GM12878 (cell line): ENCODE measurements at regions not wholly inside any gene's neighbourhood (a gene's known extent, or its start where the extent isn't known, plus 50 kb on each side); places are given as distances from the start of the nearest gene placed in this dataset.

Experiments used
- ATAC-seq: fragments of 200-7000 bp; cut with Tn5 transposase; 3 replicates; pipeline ENCODE4 v1.9.1; 2020; ENCODE audit warnings: mild to moderate bottlenecking, moderate library complexity
- BruUV-seq: library from RNA; stranded (reverse); fragments of 400-500 nt; replicated peaks from 2 replicates; lab custom pipeline; 2021; lab: Mats Ljungman, UMichigan
- CTCF ChIA-PET: fragments of 300-600 bp; sonication (Branson Sonifier 250); formaldehyde crosslinking; extraction: SDS; loops from one replicate; lab custom pipeline; 2021; ENCODE audit warnings: inconsistent platforms; lab: Yijun Ruan, JAX
- POLR2A ChIA-PET: fragments of 350-600 bp; formaldehyde crosslinking; extraction: SDS; loops from one replicate; lab custom pipeline; 2021; ENCODE audit warnings: inconsistent platforms; lab: Charles Lee
- RAD21 ChIA-PET: fragments of 300-600 bp; sonication (Branson Sonifier 250); formaldehyde crosslinking; loops from one replicate; lab custom pipeline; 2023; ENCODE audit warnings: antibody characterized with exemption; ENCODE audit not compliant: unreplicated experiment; lab: Charles Lee
- SMC1A ChIA-PET: fragments of 300-600 bp; sonication (Branson Sonifier 250); formaldehyde crosslinking; loops from one replicate; lab custom pipeline; 2023; ENCODE audit not compliant: unreplicated experiment, uncharacterized antibody; lab: Charles Lee
- DNase-seq: peaks from one replicate; pipeline ENCODE4 v3.0.0-alpha.2; 2011; ENCODE audit warnings: low read depth, low spot score
- FAIRE-seq: peaks from 3 replicates; lab custom pipeline; 2011; peaks lifted over from hg19 to GRCh38; lab: Jason Lieb, UNC
- H2AFZ ChIP-seq: 2 replicates; pipeline ENCODE4 v1.6.0; 2011; ENCODE audit warnings: low read depth, low read length, control low read depth; ENCODE audit not compliant: control insufficient read depth
- H3K27ac ChIP-seq: 2 replicates; pipeline ENCODE4 v1.5.1; 2011; ENCODE audit warnings: control low read depth; ENCODE audit not compliant: control insufficient read depth, insufficient read depth
- H3K27me3 ChIP-seq, 2 experiments: replicated peaks in 1 of 2; 2 replicates each; pipeline versions ENCODE4 v1.6.0 to v1.6.1; 2011; ENCODE audit warnings: low read length in 1 of 2; ENCODE audit not compliant: control insufficient read depth in 2 of 2, insufficient read depth in 2 of 2
- H3K36me3 ChIP-seq, 2 experiments: 2 replicates each; pipeline ENCODE4 v1.5.1; 2011; ENCODE audit warnings: low read length in 1 of 2; ENCODE audit not compliant: control insufficient read depth in 2 of 2, insufficient read depth in 2 of 2
- H3K4me1 ChIP-seq: 2 replicates; pipeline ENCODE4 v1.6.1; 2011; ENCODE audit warnings: mild to moderate bottlenecking, low read length, moderate library complexity, mixed read lengths; ENCODE audit not compliant: control insufficient read depth, insufficient read depth
- H3K4me2 ChIP-seq: 2 replicates; pipeline ENCODE4 v1.6.0; 2011; ENCODE audit warnings: control low read depth; ENCODE audit not compliant: control insufficient read depth, insufficient read depth
- H3K4me3 ChIP-seq: fragments of 200-600 bp; sonication (generic); 2 replicates; pipeline ENCODE4 v1.5.1; 2016
- H3K79me2 ChIP-seq: 2 replicates; pipeline ENCODE4 v1.6.0; 2011; ENCODE audit warnings: low read length; ENCODE audit not compliant: control insufficient read depth, insufficient read depth
- H3K9ac ChIP-seq: 2 replicates; pipeline ENCODE4 v1.8.0; 2011; ENCODE audit warnings: low read length, control low read depth, mixed read lengths; ENCODE audit not compliant: control insufficient read depth, insufficient read depth
- H3K9me3 ChIP-seq: replicated peaks from 3 replicates; pipeline ENCODE4 v1.5.1; 2011; ENCODE audit warnings: mild to moderate bottlenecking, low read length; ENCODE audit not compliant: control insufficient read depth, insufficient read depth
- H4K20me1 ChIP-seq: 2 replicates; pipeline ENCODE4 v1.6.0; 2011; ENCODE audit not compliant: control insufficient read depth, insufficient read depth
- HDAC6 ChIP-seq: fragments of 200-600 bp; sonication (generic); IDR thresholded peaks from one replicate; pipeline ENCODE4 v1.8.0; 2017; ENCODE audit warnings: antibody characterized with exemption; ENCODE audit not compliant: unreplicated experiment
- MEF2B ChIP-seq: fragments of 450-650 bp; IDR thresholded peaks from 2 replicates; pipeline ENCODE4 v1.6.1; 2018; ENCODE audit warnings: mild to moderate bottlenecking, moderate library complexity; ENCODE audit not compliant: partially characterized antibody, poor library complexity, severe bottlenecking
- MXI1 ChIP-seq: fragments of 150-350 bp; IDR thresholded peaks from 2 replicates; pipeline ENCODE4 v1.6.1; 2011; ENCODE audit warnings: low read depth, mild to moderate bottlenecking, inconsistent platforms, low read length, improper control_type of control experiment
- NR2C2 ChIP-seq: IDR thresholded peaks from 2 replicates; pipeline ENCODE4 v1.6.1; 2011; ENCODE audit warnings: borderline replicate concordance, low read depth; ENCODE audit not compliant: control insufficient read depth, insufficient read length
- RBBP5 ChIP-seq: fragments of 200-600 bp; sonication (generic); conservative IDR thresholded peaks from 2 replicates; pipeline ENCODE4 v1.6.1; 2016
- RCOR1 ChIP-seq: conservative IDR thresholded peaks from 2 replicates; pipeline ENCODE4 v1.6.1; 2012; ENCODE audit warnings: low read depth, low read length, improper control_type of control experiment
- STAT3 ChIP-seq: IDR thresholded peaks from 2 replicates; pipeline ENCODE4 v1.6.1; 2011; ENCODE audit warnings: low read depth, low read length, improper control_type of control experiment
- SUZ12 ChIP-seq: fragments of 200-600 bp; sonication (generic); IDR thresholded peaks from one replicate; pipeline ENCODE4 v1.6.1; 2018; ENCODE audit warnings: antibody characterized with exemption, mild to moderate bottlenecking; ENCODE audit not compliant: unreplicated experiment
- ZNF217 ChIP-seq: fragments of 450-650 bp; IDR thresholded peaks from 2 replicates; pipeline ENCODE4 v1.6.1; 2017; ENCODE audit warnings: antibody characterized with exemption, mild to moderate bottlenecking
- WGBS: methylation state at CpG from one replicate; pipeline ENCODE4 v1.1.6; 2016; ENCODE audit warnings: low lambda C conversion rate; ENCODE audit not compliant: insufficient replicate concordance, insufficient coverage; ENCODE audit errors: missing lambda C conversion rate; 5-methylcytosine and 5-hydroxymethylcytosine counted together
- in situ Hi-C: fragments of 300-500 bp; cut with MboI; formaldehyde crosslinking; loops from 9 replicates; pipeline ENCODE4 v1.14.3; 2018; ENCODE audit warnings: mixed read lengths
- intact Hi-C: fragments of 100-400 bp; cut with micrococcal nuclease; formaldehyde crosslinking; loops from one replicate; pipeline ENCODE4 v1.14.2; 2022; ENCODE audit not compliant: unreplicated experiment
- TF ChIP-seq, protein P1 (sequence below): fragments of 450-650 bp; formaldehyde crosslinking; IDR thresholded peaks from 2 replicates; pipeline ENCODE4 v1.5.0; 2022; ENCODE audit warnings: mild to moderate bottlenecking, missing genetic modification characterization
- TF ChIP-seq, protein P2 (sequence below): fragments of 450-650 bp; IDR thresholded peaks from 2 replicates; pipeline ENCODE4 v1.6.1; 2018; ENCODE audit warnings: borderline replicate concordance, mild to moderate bottlenecking; ENCODE audit not compliant: partially characterized antibody
- TF ChIP-seq, protein P3 (sequence below): fragments of 150-350 bp; IDR thresholded peaks from 2 replicates; pipeline ENCODE4 v1.6.1; 2014; ENCODE audit warnings: mild to moderate bottlenecking, low read depth, low read length
- TF ChIP-seq, protein P4 (sequence below): IDR thresholded peaks from 2 replicates; pipeline ENCODE4 v1.6.1; 2011; ENCODE audit warnings: low read depth, mild to moderate bottlenecking, low read length, moderate library complexity, borderline replicate concordance; ENCODE audit errors: extremely low read depth
- TF ChIP-seq, protein P5 (sequence below): fragments of 450-650 bp; IDR thresholded peaks from 2 replicates; pipeline ENCODE4 v1.6.1; 2017; ENCODE audit warnings: antibody characterized with exemption, mild to moderate bottlenecking, moderate library complexity

DNA sequence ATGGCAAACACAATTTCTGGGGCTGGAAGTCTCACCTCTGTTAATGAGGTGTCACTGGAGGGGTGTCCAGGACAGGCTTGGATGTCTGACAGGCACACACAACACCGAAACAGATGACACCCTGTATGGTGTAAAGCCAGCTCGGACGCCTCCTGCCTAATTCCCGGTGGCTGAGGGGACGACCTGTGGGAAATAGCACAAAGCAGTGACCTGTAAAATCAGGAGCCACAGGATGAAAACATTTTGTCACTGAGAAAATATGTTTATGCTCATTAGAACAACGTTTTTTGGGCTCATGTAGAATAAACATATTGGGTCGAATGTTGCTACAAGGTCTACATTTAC is 285.0 kb upstream of the RTL1 start:
- in situ Hi-C loops, result no loop called here
- 15% methylated on average over 7 of the region's 7 CpGs for WGBS
- TF ChIP-seq, protein P1, sequence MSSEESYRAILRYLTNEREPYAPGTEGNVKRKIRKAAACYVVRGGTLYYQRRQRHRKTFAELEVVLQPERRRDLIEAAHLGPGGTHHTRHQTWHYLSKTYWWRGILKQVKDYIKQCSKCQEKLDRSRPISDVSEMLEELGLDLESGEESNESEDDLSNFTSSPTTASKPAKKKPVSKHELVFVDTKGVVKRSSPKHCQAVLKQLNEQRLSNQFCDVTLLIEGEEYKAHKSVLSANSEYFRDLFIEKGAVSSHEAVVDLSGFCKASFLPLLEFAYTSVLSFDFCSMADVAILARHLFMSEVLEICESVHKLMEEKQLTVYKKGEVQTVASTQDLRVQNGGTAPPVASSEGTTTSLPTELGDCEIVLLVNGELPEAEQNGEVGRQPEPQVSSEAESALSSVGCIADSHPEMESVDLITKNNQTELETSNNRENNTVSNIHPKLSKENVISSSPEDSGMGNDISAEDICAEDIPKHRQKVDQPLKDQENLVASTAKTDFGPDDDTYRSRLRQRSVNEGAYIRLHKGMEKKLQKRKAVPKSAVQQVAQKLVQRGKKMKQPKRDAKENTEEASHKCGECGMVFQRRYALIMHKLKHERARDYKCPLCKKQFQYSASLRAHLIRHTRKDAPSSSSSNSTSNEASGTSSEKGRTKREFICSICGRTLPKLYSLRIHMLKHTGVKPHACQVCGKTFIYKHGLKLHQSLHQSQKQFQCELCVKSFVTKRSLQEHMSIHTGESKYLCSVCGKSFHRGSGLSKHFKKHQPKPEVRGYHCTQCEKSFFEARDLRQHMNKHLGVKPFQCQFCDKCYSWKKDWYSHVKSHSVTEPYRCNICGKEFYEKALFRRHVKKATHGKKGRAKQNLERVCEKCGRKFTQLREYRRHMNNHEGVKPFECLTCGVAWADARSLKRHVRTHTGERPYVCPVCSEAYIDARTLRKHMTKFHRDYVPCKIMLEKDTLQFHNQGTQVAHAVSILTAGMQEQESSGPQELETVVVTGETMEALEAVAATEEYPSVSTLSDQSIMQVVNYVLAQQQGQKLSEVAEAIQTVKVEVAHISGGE (CRISPR knock-in tag), result no peak
- TF ChIP-seq ZNF217 (no peak), HDAC6 (no peak), RCOR1 (no peak), MEF2B (no peak), SUZ12 (no peak), STAT3 (no peak), RBBP5 (no peak), MXI1 (no peak), NR2C2 (no peak)
- TF ChIP-seq, protein P2, sequence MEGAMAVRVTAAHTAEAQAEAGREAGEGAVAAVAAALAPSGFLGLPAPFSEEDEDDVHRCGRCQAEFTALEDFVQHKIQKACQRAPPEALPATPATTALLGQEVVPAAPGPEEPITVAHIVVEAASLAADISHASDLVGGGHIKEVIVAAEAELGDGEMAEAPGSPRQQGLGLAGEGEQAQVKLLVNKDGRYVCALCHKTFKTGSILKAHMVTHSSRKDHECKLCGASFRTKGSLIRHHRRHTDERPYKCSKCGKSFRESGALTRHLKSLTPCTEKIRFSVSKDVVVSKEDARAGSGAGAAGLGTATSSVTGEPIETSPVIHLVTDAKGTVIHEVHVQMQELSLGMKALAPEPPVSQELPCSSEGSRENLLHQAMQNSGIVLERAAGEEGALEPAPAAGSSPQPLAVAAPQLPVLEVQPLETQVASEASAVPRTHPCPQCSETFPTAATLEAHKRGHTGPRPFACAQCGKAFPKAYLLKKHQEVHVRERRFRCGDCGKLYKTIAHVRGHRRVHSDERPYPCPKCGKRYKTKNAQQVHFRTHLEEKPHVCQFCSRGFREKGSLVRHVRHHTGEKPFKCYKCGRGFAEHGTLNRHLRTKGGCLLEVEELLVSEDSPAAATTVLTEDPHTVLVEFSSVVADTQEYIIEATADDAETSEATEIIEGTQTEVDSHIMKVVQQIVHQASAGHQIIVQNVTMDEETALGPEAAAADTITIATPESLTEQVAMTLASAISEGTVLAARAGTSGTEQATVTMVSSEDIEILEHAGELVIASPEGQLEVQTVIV, result no peak
- TF ChIP-seq, protein P3, sequence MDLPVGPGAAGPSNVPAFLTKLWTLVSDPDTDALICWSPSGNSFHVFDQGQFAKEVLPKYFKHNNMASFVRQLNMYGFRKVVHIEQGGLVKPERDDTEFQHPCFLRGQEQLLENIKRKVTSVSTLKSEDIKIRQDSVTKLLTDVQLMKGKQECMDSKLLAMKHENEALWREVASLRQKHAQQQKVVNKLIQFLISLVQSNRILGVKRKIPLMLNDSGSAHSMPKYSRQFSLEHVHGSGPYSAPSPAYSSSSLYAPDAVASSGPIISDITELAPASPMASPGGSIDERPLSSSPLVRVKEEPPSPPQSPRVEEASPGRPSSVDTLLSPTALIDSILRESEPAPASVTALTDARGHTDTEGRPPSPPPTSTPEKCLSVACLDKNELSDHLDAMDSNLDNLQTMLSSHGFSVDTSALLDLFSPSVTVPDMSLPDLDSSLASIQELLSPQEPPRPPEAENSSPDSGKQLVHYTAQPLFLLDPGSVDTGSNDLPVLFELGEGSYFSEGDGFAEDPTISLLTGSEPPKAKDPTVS, result no peak
- TF ChIP-seq, protein P4, sequence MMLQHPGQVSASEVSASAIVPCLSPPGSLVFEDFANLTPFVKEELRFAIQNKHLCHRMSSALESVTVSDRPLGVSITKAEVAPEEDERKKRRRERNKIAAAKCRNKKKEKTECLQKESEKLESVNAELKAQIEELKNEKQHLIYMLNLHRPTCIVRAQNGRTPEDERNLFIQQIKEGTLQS, result no peak
- TF ChIP-seq, protein P5, sequence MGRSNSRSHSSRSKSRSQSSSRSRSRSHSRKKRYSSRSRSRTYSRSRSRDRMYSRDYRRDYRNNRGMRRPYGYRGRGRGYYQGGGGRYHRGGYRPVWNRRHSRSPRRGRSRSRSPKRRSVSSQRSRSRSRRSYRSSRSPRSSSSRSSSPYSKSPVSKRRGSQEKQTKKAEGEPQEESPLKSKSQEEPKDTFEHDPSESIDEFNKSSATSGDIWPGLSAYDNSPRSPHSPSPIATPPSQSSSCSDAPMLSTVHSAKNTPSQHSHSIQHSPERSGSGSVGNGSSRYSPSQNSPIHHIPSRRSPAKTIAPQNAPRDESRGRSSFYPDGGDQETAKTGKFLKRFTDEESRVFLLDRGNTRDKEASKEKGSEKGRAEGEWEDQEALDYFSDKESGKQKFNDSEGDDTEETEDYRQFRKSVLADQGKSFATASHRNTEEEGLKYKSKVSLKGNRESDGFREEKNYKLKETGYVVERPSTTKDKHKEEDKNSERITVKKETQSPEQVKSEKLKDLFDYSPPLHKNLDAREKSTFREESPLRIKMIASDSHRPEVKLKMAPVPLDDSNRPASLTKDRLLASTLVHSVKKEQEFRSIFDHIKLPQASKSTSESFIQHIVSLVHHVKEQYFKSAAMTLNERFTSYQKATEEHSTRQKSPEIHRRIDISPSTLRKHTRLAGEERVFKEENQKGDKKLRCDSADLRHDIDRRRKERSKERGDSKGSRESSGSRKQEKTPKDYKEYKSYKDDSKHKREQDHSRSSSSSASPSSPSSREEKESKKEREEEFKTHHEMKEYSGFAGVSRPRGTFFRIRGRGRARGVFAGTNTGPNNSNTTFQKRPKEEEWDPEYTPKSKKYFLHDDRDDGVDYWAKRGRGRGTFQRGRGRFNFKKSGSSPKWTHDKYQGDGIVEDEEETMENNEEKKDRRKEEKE, result no peak

More for the DNA sequence above, 285.0 kb upstream of the RTL1 start:
- DNase-seq (no peak), FAIRE-seq (no peak), ATAC-seq (no peak)
- POLR2A ChIA-PET, result no interaction called here
- no peaks in the 10 kb centered on the region for H3K36me3 ChIP-seq
- CTCF ChIA-PET, result no interaction called here
- no peak overlapping the region for H3K4me3 ChIP-seq
- H3K79me2 ChIP-seq, result no peaks in the 10 kb centered on the region
- H3K4me1 ChIP-seq, result no peaks in the 10 kb centered on the region
- no peak overlapping the region for H3K27ac ChIP-seq
- no peaks in the 10 kb centered on the region for H4K20me1 ChIP-seq
- H3K9ac ChIP-seq, result no peak overlapping the region
- no TSS peak for BruUV-seq
- intact Hi-C loops, result no loop called here
- no peaks in the 10 kb centered on the region for H3K27me3 ChIP-seq
- H3K4me2 ChIP-seq, result no peak overlapping the region
- SMC1A ChIA-PET, result no interaction called here
- no peak overlapping the region for H2AFZ ChIP-seq
- RAD21 ChIA-PET, result no interaction called here
- no peaks in the 10 kb centered on the region; the same call in 2 of the 3 replicates for H3K9me3 ChIP-seq
